HG02938 (cell line): ENCODE measurements at regions not wholly inside any gene's neighbourhood (a gene's known extent, or its start where the extent isn't known, plus 50 kb on each side); places are given as distances from the start of the nearest gene placed in this dataset.
"Not testable (repeated sequence)": the region's sequence is repeated elsewhere in the genome, so short reads cannot be mapped to it uniquely, and the experiment has no call there.

Experiments
- ATAC-seq: cut with Tn5 transposase; IDR thresholded peaks from one replicate; pipeline ENCODE4 v1.9.1; 2021; ENCODE audit warnings: mild to moderate bottlenecking, moderate library complexity; ENCODE audit not compliant: unreplicated experiment

- ATAC-seq = no peak
These were observed 668.1 kb downstream of the RFPL4B start for GRCh38 chr6:113015249-113015648.

- ATAC-seq = no peak
These were observed 670.2 kb downstream of the RFPL4B start for GRCh38 chr6:113017353-113017752.

- no peak for ATAC-seq
These were observed 671.4 kb downstream of the RFPL4B start for GRCh38 chr6:113018351-113019151.

- ATAC-seq = no peak
These were observed 672.0 kb downstream of the RFPL4B start for GRCh38 chr6:113019176-113019575.

- ATAC-seq = no peak
These were observed 680.6 kb downstream of the RFPL4B start for GRCh38 chr6:113027780-113028179.

GRCh38 chr6:113029161-113029560 is 682.0 kb downstream of the RFPL4B start:
- not testable (repeated sequence) for ATAC-seq

- ATAC-seq = no peak
These were observed 684.6 kb downstream of the RFPL4B start for GRCh38 chr6:113031591-113032238.

- no peak for ATAC-seq
These were observed 691.9 kb downstream of the RFPL4B start for GRCh38 chr6:113039005-113039404.

GRCh38 chr6:113047148-113047547 is 700.0 kb downstream of the RFPL4B start:
- ATAC-seq = no peak

- no peak for ATAC-seq
These were observed 700.8 kb downstream of the RFPL4B start for GRCh38 chr6:113047932-113048331.

- no peak for ATAC-seq
These were observed 701.6 kb downstream of the RFPL4B start for GRCh38 chr6:113048741-113049140.

- ATAC-seq = no peak
These were observed 702.1 kb downstream of the RFPL4B start for GRCh38 chr6:113049190-113049589.

- ATAC-seq = no peak
These were observed 703.1 kb downstream of the RFPL4B start for GRCh38 chr6:113050010-113050858.

GRCh38 chr6:113050979-113051378 is 703.8 kb downstream of the RFPL4B start:
- no peak for ATAC-seq

- ATAC-seq = no peak
These were observed 705.4 kb downstream of the RFPL4B start for GRCh38 chr6:113052506-113052905.

GRCh38 chr6:113055061-113055460 is 707.9 kb downstream of the RFPL4B start:
- no peak for ATAC-seq

- ATAC-seq = no peak
These were observed 708.9 kb downstream of the RFPL4B start for GRCh38 chr6:113055998-113056397.

GRCh38 chr6:113057567-113058053 is 710.5 kb downstream of the RFPL4B start:
- no peak for ATAC-seq

- no peak for ATAC-seq
These were observed 713.5 kb downstream of the RFPL4B start for GRCh38 chr6:113060664-113061063.

- ATAC-seq = no peak
These were observed 718.5 kb downstream of the RFPL4B start for GRCh38 chr6:113065611-113066010.

GRCh38 chr6:113067612-113068275 is 720.6 kb downstream of the RFPL4B start:
- no peak for ATAC-seq
